Keratinocyte (primary cell): ENCODE measurements at regions not wholly inside any gene's neighbourhood (a gene's known extent, or its start where the extent isn't known, plus 50 kb on each side); places are given as distances from the start of the nearest gene placed in this dataset.

Source experiments
- DNase-seq: peaks from one replicate; pipeline ENCODE4 v3.0.0-alpha.2; 2011; ENCODE audit warnings: low read depth, missing footprints, low spot score
- FAIRE-seq: peaks from 2 replicates; lab custom pipeline; 2011; peaks lifted over from hg19 to GRCh38; lab: Jason Lieb, UNC
- H2AFZ ChIP-seq: 2 replicates; pipeline ENCODE4 v1.6.0; 2012; ENCODE audit warnings: low read length, control low read depth, inconsistent platforms; ENCODE audit not compliant: control insufficient read depth
- H3K27ac ChIP-seq: 2 replicates; pipeline ENCODE4 v1.5.1; 2011; ENCODE audit warnings: low read length; ENCODE audit not compliant: control insufficient read depth, insufficient read depth
- H3K27me3 ChIP-seq: 3 replicates; pipeline ENCODE4 v1.6.0; 2011; ENCODE audit warnings: low read length; ENCODE audit not compliant: control insufficient read depth, insufficient read depth; ENCODE audit errors: extremely low read depth
- H3K36me3 ChIP-seq, 2 experiments: 2 replicates in 1 of 2; 3 replicates in 1 of 2; pipeline ENCODE4 v1.5.1; 2011; ENCODE audit warnings: low read length in 2 of 2, mild to moderate bottlenecking in 1 of 2; ENCODE audit not compliant: control insufficient read depth in 2 of 2, insufficient read depth in 2 of 2; ENCODE audit errors: extremely low read depth in 1 of 2
- H3K4me1 ChIP-seq: 3 replicates; pipeline ENCODE4 v1.5.1; 2011; ENCODE audit warnings: low read length; ENCODE audit not compliant: control insufficient read depth, insufficient read depth; ENCODE audit errors: extremely low read depth
- H3K4me2 ChIP-seq: 3 replicates; pipeline ENCODE4 v1.6.0; 2011; ENCODE audit warnings: low read depth, low read length; ENCODE audit not compliant: control insufficient read depth, insufficient read depth; ENCODE audit errors: extremely low read depth
- H3K4me3 ChIP-seq, 3 experiments: fragments of 200-600 bp in 1 of 3; sonication (generic) in 1 of 3; 2 replicates in 2 of 3; 3 replicates in 1 of 3; pipeline ENCODE4 v1.5.1; 2011 to 2016; ENCODE audit warnings: low read length in 3 of 3, mild to moderate bottlenecking in 3 of 3, control low read depth in 2 of 3, inconsistent platforms in 1 of 3, low read depth in 1 of 3, mixed read lengths in 1 of 3, mixed run types in 1 of 3, moderate library complexity in 1 of 3; ENCODE audit not compliant: control insufficient read depth in 2 of 3, insufficient read depth in 2 of 3; ENCODE audit errors: extremely low read depth in 1 of 3
- H3K79me2 ChIP-seq: 2 replicates; pipeline ENCODE4 v1.6.0; 2012; ENCODE audit warnings: low read length; ENCODE audit not compliant: control insufficient read depth, insufficient read depth
- H3K9ac ChIP-seq: 3 replicates; pipeline ENCODE4 v1.6.0; 2011; ENCODE audit warnings: low read length; ENCODE audit not compliant: control insufficient read depth, insufficient read depth; ENCODE audit errors: extremely low read depth
- H3K9me1 ChIP-seq: 3 replicates; pipeline ENCODE4 v1.6.0; 2011; ENCODE audit warnings: low read length; ENCODE audit not compliant: control insufficient read depth, insufficient read depth; ENCODE audit errors: extremely low read depth
- H3K9me3 ChIP-seq: 2 replicates; pipeline ENCODE4 v1.5.1; 2012; ENCODE audit warnings: low read depth, low read length; ENCODE audit not compliant: control insufficient read depth
- H4K20me1 ChIP-seq: 3 replicates; pipeline ENCODE4 v1.6.0; 2011; ENCODE audit warnings: low read length; ENCODE audit not compliant: control insufficient read depth, insufficient read depth; ENCODE audit errors: extremely low read depth
- CTCF ChIP-seq, 3 experiments: IDR thresholded peaks in 1 of 3; conservative IDR thresholded peaks in 1 of 3; optimal IDR thresholded peaks in 1 of 3; 2 replicates in 2 of 3; 3 replicates in 1 of 3; pipeline versions ENCODE3 to v1.5.1; 2011; ENCODE audit warnings: low read length in 3 of 3, mild to moderate bottlenecking in 3 of 3, moderate library complexity in 2 of 3, control low read depth in 1 of 3, inconsistent platforms in 1 of 3; ENCODE audit not compliant: insufficient read depth in 2 of 3; ENCODE audit errors: extremely low read depth in 1 of 3
- EZH2 ChIP-seq: IDR thresholded peaks from one replicate; pipeline ENCODE4 v1.6.1; 2012; ENCODE audit warnings: inconsistent platforms, mild to moderate bottlenecking, low read length, moderate library complexity
- dilution Hi-C: fragments of 300-500 bp; cut with MboI; formaldehyde crosslinking; loops from one replicate; pipeline ENCODE4 v1.7.0; 2020; ENCODE audit warnings: low sequenced_read_pairs; ENCODE audit not compliant: extremely low pct_ligation_motif_present

- Histone ChIP-seq H3K4me1 (no peaks in the 10 kb centered on the region), H3K27ac (no peak overlapping the region), H3K9ac (no peak overlapping the region), H3K4me3 (no peak overlapping the region), H3K9me1 (no peaks in the 10 kb centered on the region), H4K20me1 (no peaks in the 10 kb centered on the region), H3K79me2 (no peaks in the 10 kb centered on the region), H2AFZ (no peak overlapping the region), H3K27me3 (no peaks in the 10 kb centered on the region), H3K9me3 (no peaks in the 10 kb centered on the region), H3K4me2 (no peak overlapping the region), H3K36me3 (no peaks in the 10 kb centered on the region)
- TF ChIP-seq CTCF (optimal IDR thresholded peaks at IDR 0.05 in 1 of 3, IDR thresholded peaks at IDR 0.05 in 1 of 3, conservative IDR thresholded peaks at IDR 0.05 in 1 of 3; ENCODE audit: extremely low read depth in 1 of 3, insufficient read depth in 2 of 3, low read length in 3 of 3) (no peak), EZH2 (no peak)
- FAIRE-seq (no peak), DNase-seq (no peak)
- dilution Hi-C loops, result no loop called here
Measured at GRCh38 chr2:117614823-117615534, 199.5 kb upstream of the DDX18 start.

GRCh38 chr2:117618607-117619006 lies 195.9 kb upstream of the DDX18 start:
- H3K9me3 ChIP-seq, result no peaks in the 10 kb centered on the region
- FAIRE-seq (no peak), DNase-seq (no peak)
- H3K27ac ChIP-seq, result no peak overlapping the region
- no peak overlapping the region for H3K4me3 ChIP-seq
- no peak overlapping the region for H3K9ac ChIP-seq
- no peaks in the 10 kb centered on the region for H3K36me3 ChIP-seq
- no peaks in the 10 kb centered on the region for H3K9me1 ChIP-seq
- no peak overlapping the region for H3K4me2 ChIP-seq
- no peak overlapping the region for H2AFZ ChIP-seq
- no peak for TF ChIP-seq EZH2
- TF ChIP-seq CTCF (optimal IDR thresholded peaks at IDR 0.05 in 1 of 3, IDR thresholded peaks at IDR 0.05 in 1 of 3, conservative IDR thresholded peaks at IDR 0.05 in 1 of 3; ENCODE audit: extremely low read depth in 1 of 3, insufficient read depth in 2 of 3, low read length in 3 of 3), result no peak
- H4K20me1 ChIP-seq, result no peaks in the 10 kb centered on the region
- H3K4me1 ChIP-seq, result no peaks in the 10 kb centered on the region
- dilution Hi-C loops, result no loop called here
- no peaks in the 10 kb centered on the region for H3K27me3 ChIP-seq
- no peaks in the 10 kb centered on the region for H3K79me2 ChIP-seq
